SK-MEL-5 (cell line): ENCODE measurements at regions not wholly inside any gene's neighbourhood (a gene's known extent, or its start where the extent isn't known, plus 50 kb on each side); places are given as distances from the start of the nearest gene placed in this dataset.
"Not testable (repeated sequence)": the region's sequence is repeated elsewhere in the genome, so short reads cannot be mapped to it uniquely, and the experiment has no call there.

ENCODE experiments used
- DNase-seq: peaks from one replicate; pipeline ENCODE4 v3.0.0-alpha.2; 2016; ENCODE audit warnings: low read depth, low spot score
- in situ Hi-C: cut with HindIII; loops from 2 replicates; pipeline ENCODE4 v1.10.0; 2016; ENCODE audit warnings: low sequenced_read_pairs, high pct_unique_total_duplicates, low pct_unique_long_range_greater_than_20kb

GRCh38 chrX:121709236-121709635 lies 661.8 kb downstream of the GLUD2 start:
- in situ Hi-C loops, DNase-seq: not testable (repeated sequence)

DNA sequence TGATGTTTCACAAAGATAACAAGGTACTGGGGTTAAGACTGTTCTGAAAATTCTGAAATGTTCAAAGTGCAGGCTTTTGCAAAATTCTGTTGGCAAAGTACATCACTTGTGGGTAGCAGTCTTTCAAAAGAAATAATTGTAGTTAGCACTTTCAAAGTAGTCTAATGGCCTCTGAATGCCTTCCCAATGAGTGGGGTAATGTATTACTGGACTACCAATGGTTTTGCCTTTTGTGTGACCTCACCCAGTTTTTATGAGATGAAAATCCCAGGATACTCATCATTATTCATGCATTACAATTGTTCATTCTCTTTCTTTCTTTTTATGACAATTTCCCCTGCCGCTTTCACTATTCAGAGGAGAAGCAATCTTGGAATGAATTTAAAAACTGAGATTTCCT lies 686.1 kb downstream of the GLUD2 start:
- no peak for DNase-seq
- in situ Hi-C loops, result no loop called here

DNA sequence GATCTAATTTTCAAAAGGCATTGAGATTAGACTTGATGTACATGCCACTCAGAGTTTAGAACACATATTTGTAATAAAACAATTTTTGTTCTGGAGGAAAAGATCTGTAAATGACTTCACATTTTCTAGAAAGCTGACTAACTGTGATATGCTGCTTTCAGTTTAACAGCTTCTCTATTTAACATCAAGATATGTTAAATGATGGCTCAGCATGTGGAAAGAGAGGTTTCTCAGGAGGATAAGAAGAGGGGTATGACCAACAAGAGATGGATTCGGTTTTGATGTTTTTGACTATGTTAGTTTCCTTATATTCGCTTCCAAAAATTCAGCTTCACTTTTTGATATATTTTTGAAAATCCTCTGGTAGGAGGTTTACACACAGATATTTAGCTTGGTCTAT lies 698.7 kb downstream of the GLUD2 start:
- in situ Hi-C loops, result no loop called here
- DNase-seq, result no peak

- in situ Hi-C loops, DNase-seq: not testable (repeated sequence)
Measured at GRCh38 chrX:121753602-121754001, 706.2 kb downstream of the GLUD2 start.

GRCh38 chrX:121754301-121754700 lies 706.9 kb downstream of the GLUD2 start:
- in situ Hi-C loops, result no loop called here
- DNase-seq, result no peak

DNA sequence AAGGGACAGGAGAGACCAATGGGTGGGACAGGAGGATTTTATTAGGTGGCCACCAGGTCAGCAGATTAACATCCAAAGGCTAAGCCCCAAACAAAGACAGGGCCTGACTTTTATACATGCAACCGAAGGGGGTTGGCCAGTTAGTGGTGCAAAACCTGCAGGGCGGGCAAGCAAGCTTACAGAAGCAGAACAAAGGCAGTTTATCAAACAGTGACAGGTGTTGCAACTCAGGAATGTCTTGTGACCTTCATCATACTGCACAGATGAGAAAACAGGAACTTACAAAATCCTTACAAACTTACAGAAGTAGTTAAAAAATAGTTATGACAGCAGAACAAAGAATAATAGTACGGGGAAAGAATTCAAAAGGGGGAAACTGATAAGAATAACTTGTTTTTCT lies 708.1 kb downstream of the GLUD2 start:
- no peak for DNase-seq

GRCh38 chrX:121761845-121762244 lies 714.4 kb downstream of the GLUD2 start:
- in situ Hi-C loops, result no loop called here
- DNase-seq, result no peak

More for the DNA sequence above, 708.1 kb downstream of the GLUD2 start:
- in situ Hi-C loops, result no loop called here

GRCh38 chrX:121763671-121764070 lies 716.3 kb downstream of the GLUD2 start:
- in situ Hi-C loops, result no loop called here
- no peak for DNase-seq

- in situ Hi-C loops, DNase-seq: not testable (repeated sequence)
Measured at GRCh38 chrX:121768210-121768609, 720.8 kb downstream of the GLUD2 start.

GRCh38 chrX:121781991-121782390 lies 734.6 kb downstream of the GLUD2 start:
- DNase-seq, result no peak
- in situ Hi-C loops, result no loop called here

- in situ Hi-C loops, result no loop called here
- DNase-seq, result no peak
Measured at GRCh38 chrX:121782544-121782943, 735.1 kb downstream of the GLUD2 start.

DNA sequence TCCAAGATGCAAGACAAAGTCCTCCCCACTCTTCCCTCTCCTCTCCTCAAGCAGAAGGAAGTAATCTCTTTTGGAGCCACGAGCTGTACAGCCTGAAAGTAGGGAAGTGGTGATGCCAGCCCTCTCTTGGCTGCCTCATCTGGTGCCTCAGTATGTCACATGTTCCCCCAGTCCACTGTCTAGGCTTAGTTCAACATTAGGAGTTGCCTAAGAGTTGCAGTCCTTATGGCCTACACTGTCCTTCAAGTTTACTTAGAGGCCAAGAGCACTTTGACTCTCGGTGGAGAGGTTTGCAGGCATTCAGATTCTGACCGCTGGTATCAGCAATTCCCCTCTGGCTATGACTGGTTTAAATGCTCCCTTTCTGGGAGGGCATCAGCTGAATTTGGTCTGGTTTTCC lies 735.6 kb downstream of the GLUD2 start:
- DNase-seq, result peak; percentile 3
- in situ Hi-C loops, result no loop called here

DNA sequence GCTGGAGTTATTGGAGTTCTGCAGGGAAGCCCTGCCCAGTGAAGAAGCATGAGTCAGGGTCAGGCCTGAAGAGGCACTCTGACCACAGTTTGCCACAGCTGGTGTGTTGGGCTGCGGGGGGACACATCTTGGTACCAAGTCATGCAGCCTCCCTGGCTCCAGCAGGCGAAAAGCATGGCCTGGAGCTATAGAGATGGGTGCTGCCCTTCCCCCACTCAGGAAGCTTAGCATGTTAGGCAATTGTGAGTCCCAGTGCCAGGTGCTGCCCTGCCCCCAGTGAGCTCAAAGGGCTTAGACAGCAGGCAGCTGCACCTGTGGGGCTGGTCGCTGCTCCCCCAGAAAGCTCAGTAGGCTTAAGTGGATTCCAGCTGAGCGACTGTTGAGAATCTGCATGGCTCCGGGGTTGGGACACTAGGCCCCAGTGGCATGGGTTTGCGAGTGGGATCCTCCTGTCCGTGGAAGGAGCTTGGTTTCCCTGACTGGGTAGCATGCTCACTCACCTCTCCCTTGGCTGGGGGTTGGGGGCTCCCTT lies 755.5 kb downstream of the GLUD2 start:
- in situ Hi-C loops, result no loop called here
- DNase-seq, result no peak

- DNase-seq, result no peak
- in situ Hi-C loops, result no loop called here
Measured at GRCh38 chrX:121823406-121823805, 776.0 kb downstream of the GLUD2 start.

- in situ Hi-C loops, result no loop called here
- DNase-seq, result no peak
Measured at GRCh38 chrX:121831601-121832000, 784.2 kb downstream of the GLUD2 start.

DNA sequence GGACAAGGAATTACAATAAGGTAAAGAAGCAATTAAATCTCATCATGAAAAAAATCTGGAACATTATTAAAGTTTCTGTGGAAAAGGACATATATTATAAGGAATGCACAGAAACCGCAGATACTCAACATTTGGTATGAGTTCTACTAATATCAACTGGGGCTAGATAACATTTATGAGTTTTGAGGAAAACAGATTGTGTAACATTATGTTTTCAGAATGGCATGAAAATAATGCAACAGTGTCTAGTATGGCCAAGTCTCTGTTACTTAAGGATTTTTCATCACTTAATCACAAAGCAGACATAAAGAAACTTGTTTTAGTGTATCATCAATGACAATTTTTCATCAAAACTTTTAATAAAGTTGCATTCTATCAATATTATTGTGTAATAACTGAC lies 785.0 kb downstream of the GLUD2 start:
- in situ Hi-C loops, result no loop called here
- no peak for DNase-seq

- no peak for DNase-seq
- in situ Hi-C loops, result no loop called here
Measured at GRCh38 chrX:121836000-121836399, 788.6 kb downstream of the GLUD2 start.

DNA sequence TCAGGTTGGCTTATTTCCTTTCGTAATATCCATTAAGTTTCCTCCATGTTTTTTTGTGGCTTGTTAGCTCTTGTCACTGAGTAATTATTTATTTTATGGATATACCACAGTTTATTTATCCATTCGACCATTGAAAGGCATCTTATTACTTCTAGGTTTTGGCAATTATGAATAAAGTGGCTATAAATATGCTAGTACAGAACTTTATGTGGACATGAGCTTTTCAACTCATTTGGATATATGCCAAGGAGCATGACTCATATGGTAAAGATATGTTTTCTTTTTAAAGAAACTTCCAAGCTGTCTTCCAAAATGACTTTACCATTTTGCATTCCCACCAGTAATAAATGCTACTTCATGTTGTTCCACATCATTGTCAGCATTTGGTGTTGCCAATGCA lies 803.6 kb downstream of the GLUD2 start:
- in situ Hi-C loops, result no loop called here
- no peak for DNase-seq

GRCh38 chrX:121853762-121854613 lies 806.6 kb downstream of the GLUD2 start:
- no peak for DNase-seq
- in situ Hi-C loops, result no loop called here
